ENCODE measurements at regions not wholly inside any gene's neighbourhood (a gene's known extent, or its start where the extent isn't known, plus 50 kb on each side); places are given as distances from the start of the nearest gene placed in this dataset.

DNA sequence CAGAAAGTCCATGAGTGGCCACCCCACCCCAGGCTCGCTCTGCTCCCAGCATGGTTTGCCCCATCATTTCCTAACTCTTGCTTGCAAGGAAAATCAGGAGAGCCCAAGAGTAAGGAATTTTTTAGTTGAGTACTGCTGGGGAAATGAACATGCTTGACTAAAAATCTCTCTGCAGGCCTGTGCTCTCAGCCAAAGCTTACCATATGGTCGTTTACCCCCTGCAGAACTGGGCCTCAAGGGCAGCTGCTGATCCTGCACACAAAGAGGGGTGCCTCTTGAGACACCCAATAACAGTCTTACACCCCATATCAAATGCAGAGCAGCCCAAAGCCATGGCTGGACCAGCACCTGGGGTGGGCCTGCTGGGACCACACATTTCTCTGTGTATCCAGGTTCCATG is 183.2 kb downstream of the CXCL12 start:
- Histone ChIP-seq H3K9me3 (no peaks in the 10 kb centered on the region), H3K36me3 (no peaks in the 10 kb centered on the region), H3K27ac (no peak overlapping the region), H3K4me3 (no peak overlapping the region), H3K27me3 (no peaks in the 10 kb centered on the region), H3K4me1 (peaks cover 0 to 3% (median 0%) of the 10 kb centered on the region in 4 donors)
- WGBS, 2 donors (ENCODE audit: low coverage in 1 of 2) = 69 to 75% methylated on average over 2 of the region's 2 CpGs
- TF ChIP-seq EP300 (IDR thresholded peaks at IDR 0.05; ENCODE audit: low read depth) (no peak), POLR2A (IDR thresholded peaks at IDR 0.05) (no peak), POLR2AphosphoS5 (IDR thresholded peaks at IDR 0.05) (no peak)
- TF ChIP-seq, protein P1, sequence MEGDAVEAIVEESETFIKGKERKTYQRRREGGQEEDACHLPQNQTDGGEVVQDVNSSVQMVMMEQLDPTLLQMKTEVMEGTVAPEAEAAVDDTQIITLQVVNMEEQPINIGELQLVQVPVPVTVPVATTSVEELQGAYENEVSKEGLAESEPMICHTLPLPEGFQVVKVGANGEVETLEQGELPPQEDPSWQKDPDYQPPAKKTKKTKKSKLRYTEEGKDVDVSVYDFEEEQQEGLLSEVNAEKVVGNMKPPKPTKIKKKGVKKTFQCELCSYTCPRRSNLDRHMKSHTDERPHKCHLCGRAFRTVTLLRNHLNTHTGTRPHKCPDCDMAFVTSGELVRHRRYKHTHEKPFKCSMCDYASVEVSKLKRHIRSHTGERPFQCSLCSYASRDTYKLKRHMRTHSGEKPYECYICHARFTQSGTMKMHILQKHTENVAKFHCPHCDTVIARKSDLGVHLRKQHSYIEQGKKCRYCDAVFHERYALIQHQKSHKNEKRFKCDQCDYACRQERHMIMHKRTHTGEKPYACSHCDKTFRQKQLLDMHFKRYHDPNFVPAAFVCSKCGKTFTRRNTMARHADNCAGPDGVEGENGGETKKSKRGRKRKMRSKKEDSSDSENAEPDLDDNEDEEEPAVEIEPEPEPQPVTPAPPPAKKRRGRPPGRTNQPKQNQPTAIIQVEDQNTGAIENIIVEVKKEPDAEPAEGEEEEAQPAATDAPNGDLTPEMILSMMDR (IDR thresholded peaks at IDR 0.05) = no peak
- no peak for DNase-seq
- in situ Hi-C loops (cut with MboI; ENCODE audit: low pct_ligation_motif_present in 1 of 4, low pct_unique_long_range_greater_than_20kb in 1 of 4, low sequenced_read_pairs in 3 of 4) (no loop called here), intact Hi-C loops (cut with DNase I; ENCODE audit: low total_unique reads) (no loop called here)

GRCh38 chr10:44201011-44201410 is 183.9 kb downstream of the CXCL12 start:
- intact Hi-C loops (cut with DNase I; ENCODE audit: low total_unique reads) (no loop called here), in situ Hi-C loops (cut with MboI; ENCODE audit: low pct_ligation_motif_present in 1 of 4, low pct_unique_long_range_greater_than_20kb in 1 of 4, low sequenced_read_pairs in 3 of 4) (no loop called here)
- Histone ChIP-seq H3K9me3 (no peaks in the 10 kb centered on the region), H3K27ac (no peak overlapping the region), H3K4me1 (peaks cover under 1 to 3% (median 2%) of the 10 kb centered on the region in 4 donors), H3K27me3 (no peaks in the 10 kb centered on the region), H3K4me3 (no peak overlapping the region), H3K36me3 (no peaks in the 10 kb centered on the region)
- 80% methylated on average over 1 to 6 of the region's 6 CpGs for WGBS, 2 donors (ENCODE audit: low coverage in 1 of 2)
- DNase-seq = no peak
- TF ChIP-seq POLR2AphosphoS5 (IDR thresholded peaks at IDR 0.05) (no peak), EP300 (IDR thresholded peaks at IDR 0.05; ENCODE audit: low read depth) (no peak), POLR2A (IDR thresholded peaks at IDR 0.05) (no peak)
- TF ChIP-seq, protein P1 (IDR thresholded peaks at IDR 0.05) = no peak

DNA sequence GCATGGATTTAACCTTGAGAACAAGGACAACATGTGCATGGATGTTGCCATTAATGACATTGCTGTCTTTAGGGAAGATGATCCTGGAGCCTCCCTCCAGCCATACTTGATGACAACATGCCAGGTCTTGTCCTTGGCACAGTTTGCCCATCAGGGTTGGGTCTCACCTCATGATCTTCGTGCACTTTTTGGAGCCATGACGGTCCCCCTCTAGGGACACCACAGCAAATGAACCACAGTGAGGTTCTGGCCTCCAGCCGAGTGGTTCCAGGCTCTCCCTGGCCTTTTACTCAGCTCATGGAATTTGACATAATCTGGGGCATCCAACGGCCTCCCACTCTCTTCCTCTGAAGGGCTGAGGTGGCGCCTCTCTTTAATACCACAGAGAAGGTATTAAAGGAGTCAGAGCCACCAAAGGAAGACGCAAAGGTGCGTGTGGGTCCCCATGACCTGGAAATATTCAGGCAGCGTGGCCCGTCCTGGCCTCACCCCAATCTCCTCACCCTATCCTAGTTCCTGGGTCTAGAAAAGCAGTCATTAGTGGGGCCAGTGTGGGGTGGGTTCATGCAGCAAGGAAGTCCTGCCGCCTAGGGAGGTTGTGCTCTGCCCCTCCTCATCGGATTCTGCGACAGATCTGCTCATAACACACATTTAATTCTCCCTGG is 184.8 kb downstream of the CXCL12 start:
- Histone ChIP-seq H3K27ac (no peak overlapping the region), H3K27me3 (no peaks in the 10 kb centered on the region), H3K9me3 (no peaks in the 10 kb centered on the region), H3K4me1 (peaks cover 9 to 11% (median 10%) of the 10 kb centered on the region in 4 donors), H3K4me3 (no peak overlapping the region), H3K36me3 (no peaks in the 10 kb centered on the region)
- intact Hi-C loops (cut with DNase I; ENCODE audit: low total_unique reads) (no loop called here), in situ Hi-C loops (cut with MboI; ENCODE audit: low pct_ligation_motif_present in 1 of 4, low pct_unique_long_range_greater_than_20kb in 1 of 4, low sequenced_read_pairs in 3 of 4) (no loop called here)
- no peak for DNase-seq
- TF ChIP-seq, protein P1 (IDR thresholded peaks at IDR 0.05) = no peak
- TF ChIP-seq POLR2AphosphoS5 (IDR thresholded peaks at IDR 0.05) = no peak
- no peak for TF ChIP-seq EP300 (IDR thresholded peaks at IDR 0.05; ENCODE audit: low read depth)
- no peak for TF ChIP-seq POLR2A (IDR thresholded peaks at IDR 0.05)
- 82 to 91% methylated on average over 6 to 12 of the region's 12 CpGs for WGBS, 2 donors (ENCODE audit: low coverage in 1 of 2)

DNA sequence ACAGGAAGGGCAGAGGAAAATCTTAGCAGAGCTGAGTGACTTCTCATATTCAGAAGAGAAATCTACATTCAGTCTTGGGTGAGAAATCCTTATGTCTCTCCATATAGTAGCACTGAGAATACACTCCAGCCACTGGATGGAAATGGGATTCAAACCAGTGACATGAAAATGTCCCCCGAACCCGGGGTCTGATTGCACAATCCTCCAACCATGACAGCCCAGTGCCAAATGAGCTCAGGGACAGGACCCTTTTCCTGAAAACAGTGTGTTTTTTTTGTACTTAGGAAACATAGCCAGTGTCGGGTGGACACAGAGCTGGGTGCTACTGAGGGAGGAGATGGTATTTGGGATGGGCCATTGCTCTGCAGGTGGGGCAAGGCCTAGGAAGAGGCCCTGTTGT is 185.6 kb downstream of the CXCL12 start:
- Histone ChIP-seq H3K9me3 (no peaks in the 10 kb centered on the region), H3K4me3 (no peak overlapping the region), H3K27me3 (no peaks in the 10 kb centered on the region), H3K36me3 (no peaks in the 10 kb centered on the region), H3K27ac (no peak overlapping the region), H3K4me1 (peaks cover 10 to 14% (median 14%) of the 10 kb centered on the region in 4 donors)
- WGBS, 2 donors (ENCODE audit: low coverage in 1 of 2) = 50 to 100% methylated on average over 2 to 3 of the region's 3 CpGs
- in situ Hi-C loops (cut with MboI; ENCODE audit: low pct_ligation_motif_present in 1 of 4, low pct_unique_long_range_greater_than_20kb in 1 of 4, low sequenced_read_pairs in 3 of 4) (no loop called here), intact Hi-C loops (cut with DNase I; ENCODE audit: low total_unique reads) (no loop called here)
- DNase-seq = no peak
- TF ChIP-seq EP300 (IDR thresholded peaks at IDR 0.05; ENCODE audit: low read depth) (no peak), POLR2AphosphoS5 (IDR thresholded peaks at IDR 0.05) (no peak), POLR2A (IDR thresholded peaks at IDR 0.05) (no peak)
- TF ChIP-seq, protein P1 (IDR thresholded peaks at IDR 0.05) = no peak

Data from transverse colon (tissue), 4 donors.